NCI-H2196 treated with DMSO at 0.1 percent for 48 hours (cell line): ENCODE measurements at regions not wholly inside any gene's neighbourhood (a gene's known extent, or its start where the extent isn't known, plus 50 kb on each side); places are given as distances from the start of the nearest gene placed in this dataset.
"Not testable (repeated sequence)": the region's sequence is repeated elsewhere in the genome, so short reads cannot be mapped to it uniquely, and the experiment has no call there.

ENCODE experiments used
- DNase-seq: peaks from one replicate; lab custom pipeline; 2025; ENCODE audit not compliant: unreplicated experiment; lab: John Stamatoyannopoulos, UW

- DNase-seq = no peak
Observed at GRCh38 chr4:28248269-28248668, 1387.6 kb downstream of the STIM2 start.

- no peak for DNase-seq
Observed at GRCh38 chr4:28250646-28251045, 1390.0 kb downstream of the STIM2 start.

GRCh38 chr4:28251831-28252230 is 1391.2 kb downstream of the STIM2 start:
- no peak for DNase-seq

GRCh38 chr4:28254003-28254402 is 1393.4 kb downstream of the STIM2 start:
- DNase-seq = no peak

- no peak for DNase-seq
Observed at GRCh38 chr4:28256295-28256694, 1395.7 kb downstream of the STIM2 start.

- DNase-seq = no peak
Observed at GRCh38 chr4:28259951-28260350, 1399.3 kb downstream of the STIM2 start.

- no peak for DNase-seq
Observed at GRCh38 chr4:28267166-28267565, 1406.5 kb downstream of the STIM2 start.

- DNase-seq = no peak
Observed at GRCh38 chr4:28269426-28269825, 1408.8 kb downstream of the STIM2 start.

- DNase-seq = no peak
Observed at GRCh38 chr4:28277931-28278330, 1417.3 kb downstream of the STIM2 start.

- DNase-seq = no peak
Observed at GRCh38 chr4:28278676-28279075, 1418.0 kb downstream of the STIM2 start.

GRCh38 chr4:28279249-28279648 is 1418.6 kb downstream of the STIM2 start:
- DNase-seq = no peak

GRCh38 chr4:28286266-28286665 is 1425.6 kb downstream of the STIM2 start:
- not testable (repeated sequence) for DNase-seq

- no peak for DNase-seq
Observed at GRCh38 chr4:28287831-28288233, 1427.2 kb downstream of the STIM2 start.

- no peak for DNase-seq
Observed at GRCh38 chr4:28296239-28296638, 1435.6 kb downstream of the STIM2 start.

GRCh38 chr4:28310926-28311325 is 1450.3 kb downstream of the STIM2 start:
- DNase-seq = no peak

- not testable (repeated sequence) for DNase-seq
Observed at GRCh38 chr4:28312497-28312896, 1451.9 kb downstream of the STIM2 start.

GRCh38 chr4:28313729-28314713 is 1453.4 kb downstream of the STIM2 start:
- DNase-seq = no peak

- no peak for DNase-seq
Observed at GRCh38 chr4:28317221-28317620, 1456.6 kb downstream of the STIM2 start.

GRCh38 chr4:28334249-28334648 is 1473.6 kb downstream of the STIM2 start:
- no peak for DNase-seq

- DNase-seq = no peak
Observed at GRCh38 chr4:28341784-28342183, 1481.1 kb downstream of the STIM2 start.

GRCh38 chr4:28350485-28350884 is 1489.8 kb downstream of the STIM2 start:
- DNase-seq = no peak

- DNase-seq = no peak
Observed at GRCh38 chr4:28351102-28351501, 1490.5 kb downstream of the STIM2 start.

GRCh38 chr4:28351826-28352225 is 1491.2 kb downstream of the STIM2 start:
- no peak for DNase-seq
